SW 1271 (cell line): ENCODE measurements at regions not wholly inside any gene's neighbourhood (a gene's known extent, or its start where the extent isn't known, plus 50 kb on each side); places are given as distances from the start of the nearest gene placed in this dataset.

Source experiments
- DNase-seq, 2 experiments: peaks; one replicate each; lab custom pipeline; 2025; lab: John Stamatoyannopoulos, UW

DNA sequence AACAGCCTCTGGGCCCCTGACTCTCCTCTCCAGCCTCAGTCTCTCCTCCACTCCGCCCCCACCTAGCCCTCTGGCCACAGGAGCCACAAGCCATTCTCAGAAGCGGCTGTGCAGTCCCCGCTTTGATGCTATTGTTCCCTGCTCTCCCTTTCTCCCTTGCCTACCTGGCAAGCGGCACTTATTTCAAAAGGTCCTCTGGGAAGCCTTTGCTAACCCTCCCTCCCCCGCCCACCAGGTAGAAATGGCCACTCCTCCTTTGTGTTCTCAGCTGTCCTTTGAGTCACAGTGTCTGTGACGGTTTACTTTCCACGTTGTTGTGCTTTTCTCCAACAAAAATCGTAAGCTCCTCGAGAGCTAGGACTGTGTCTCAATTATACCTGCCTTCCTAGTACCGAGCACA, 338.4 kb upstream of the PROX1 start:
- no peak for DNase-seq

- no peak for DNase-seq
Observed at GRCh38 chr1:213650603-213651002, 337.2 kb upstream of the PROX1 start.

DNA sequence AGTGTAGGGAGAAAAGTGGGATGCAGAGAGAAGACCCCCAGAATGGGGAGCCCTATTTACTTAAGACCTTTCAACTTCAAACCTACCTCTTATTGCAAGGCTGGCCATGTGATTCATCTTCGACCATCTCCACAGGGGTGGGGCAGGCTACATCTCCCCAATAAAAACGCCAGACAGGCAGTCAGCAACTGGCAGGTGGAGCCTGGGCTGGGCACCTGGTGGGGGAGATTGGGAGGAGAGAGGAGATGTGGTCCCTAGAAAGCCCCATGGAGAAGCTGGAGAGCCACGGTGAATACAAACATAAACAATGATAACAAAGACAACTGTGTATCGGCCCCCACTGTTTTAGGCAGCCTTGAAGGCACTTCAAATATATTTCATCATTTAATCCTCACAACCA, 336.7 kb upstream of the PROX1 start:
- DNase-seq, result no peak

- DNase-seq, result no peak
Observed at GRCh38 chr1:213652109-213652508, 335.7 kb upstream of the PROX1 start.

- no peak for DNase-seq
Observed at GRCh38 chr1:213656039-213656438, 331.7 kb upstream of the PROX1 start.

DNA sequence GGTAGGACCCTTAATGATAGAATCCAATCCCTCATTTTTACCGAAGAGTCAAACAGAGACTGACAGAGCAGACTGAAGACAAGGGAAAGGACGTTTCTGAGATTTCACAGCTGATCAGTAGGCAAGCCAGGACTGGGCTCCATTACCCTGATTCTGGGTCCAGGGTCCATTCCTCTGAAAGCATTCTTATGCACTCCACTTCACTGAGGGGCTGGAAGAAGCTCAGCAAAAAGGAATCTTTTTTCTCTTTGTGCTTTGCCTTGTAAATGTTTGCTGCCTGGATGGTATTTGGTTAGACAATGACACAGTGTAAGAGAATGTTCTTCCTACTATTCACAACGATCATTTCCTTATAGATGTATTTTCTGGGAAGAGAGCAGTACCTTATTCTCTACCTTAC, 331.3 kb upstream of the PROX1 start:
- DNase-seq, result no peak

- DNase-seq, result no peak
Observed at GRCh38 chr1:213657013-213657412, 330.8 kb upstream of the PROX1 start.

DNA sequence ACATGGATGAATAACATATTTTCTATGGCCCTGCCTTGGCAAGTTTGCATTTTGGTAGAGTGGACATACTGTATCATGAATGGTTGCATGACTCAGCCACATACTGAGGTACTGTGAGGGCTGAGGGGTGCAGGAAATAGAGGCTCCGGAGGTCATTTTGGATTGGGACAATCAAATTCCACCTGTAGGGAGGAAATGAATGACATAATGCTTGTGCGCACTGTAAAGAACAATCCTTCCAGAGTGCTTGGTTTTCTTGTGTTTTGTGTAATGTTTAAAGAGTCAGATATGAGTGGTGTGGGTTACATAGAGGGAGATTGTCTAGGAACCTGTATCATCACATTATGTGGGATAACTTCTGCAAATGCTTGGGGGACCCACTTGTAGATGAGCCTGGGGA, 329.9 kb upstream of the PROX1 start:
- DNase-seq, result no peak

DNA sequence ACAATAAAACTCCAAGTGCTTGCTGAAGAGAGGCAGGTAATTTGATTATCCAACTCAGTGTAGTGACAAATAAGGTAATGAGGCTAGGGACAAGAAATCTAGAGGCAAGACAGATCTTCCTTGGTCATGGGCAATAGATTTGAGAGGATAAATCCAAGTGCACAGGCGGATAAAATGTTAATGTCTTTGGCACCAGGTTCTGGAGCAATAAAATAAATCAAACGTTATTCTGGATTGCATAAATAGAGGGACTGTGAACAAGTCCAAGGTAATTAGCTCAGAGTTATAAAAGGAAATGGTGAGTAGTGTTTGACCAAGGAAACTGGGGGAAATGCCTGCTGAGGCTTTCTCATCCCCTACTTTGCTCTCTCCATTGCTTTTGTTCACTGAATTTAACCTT, 329.3 kb upstream of the PROX1 start:
- no peak for DNase-seq

DNA sequence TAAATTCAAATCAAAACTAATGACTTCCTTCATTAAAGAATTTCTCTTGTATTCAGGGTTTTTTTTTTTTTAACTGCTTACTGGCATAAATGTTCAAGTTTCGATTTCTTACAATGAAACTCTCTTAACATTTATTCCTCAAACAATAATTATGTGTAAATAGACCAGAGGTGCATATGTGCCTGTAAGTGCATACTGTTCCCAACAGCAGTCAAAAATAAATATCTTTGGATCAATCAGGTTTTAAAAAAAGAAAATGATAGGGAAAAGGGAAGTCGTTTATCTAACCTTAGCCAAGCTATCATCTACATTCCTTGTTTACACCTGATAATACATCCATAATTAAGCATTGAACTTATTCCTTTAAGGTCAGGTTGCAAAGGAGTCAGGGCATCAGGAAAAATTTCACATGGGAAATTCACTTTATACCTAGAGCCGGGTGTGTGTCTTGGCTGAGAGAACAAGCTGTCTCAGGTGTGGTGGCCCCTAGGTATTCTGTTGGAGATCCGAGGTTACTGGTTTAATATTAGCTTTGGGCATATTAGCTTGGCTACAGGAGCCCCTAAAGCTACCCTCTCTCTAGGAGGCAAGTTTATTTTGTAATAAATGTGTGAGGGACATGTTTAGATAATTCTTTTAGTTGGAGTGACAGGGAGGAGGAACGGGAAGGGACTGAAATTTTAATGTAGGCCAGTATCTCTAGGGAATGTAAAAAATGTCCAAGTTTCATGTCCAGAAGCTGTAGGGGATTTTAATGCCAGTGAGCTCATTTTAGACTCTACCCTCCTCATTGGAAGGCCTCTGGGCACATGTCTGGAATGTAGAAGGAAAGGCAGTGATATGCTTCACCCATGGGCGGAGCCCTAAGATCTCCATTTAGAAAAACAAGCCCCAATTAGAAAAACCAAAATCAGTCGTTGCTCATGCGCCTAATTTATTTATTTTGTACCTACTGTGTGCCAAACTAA, 327.9 kb upstream of the PROX1 start:
- no peak for DNase-seq

GRCh38 chr1:213661302-213661701, 326.5 kb upstream of the PROX1 start:
- DNase-seq, result no peak

DNA sequence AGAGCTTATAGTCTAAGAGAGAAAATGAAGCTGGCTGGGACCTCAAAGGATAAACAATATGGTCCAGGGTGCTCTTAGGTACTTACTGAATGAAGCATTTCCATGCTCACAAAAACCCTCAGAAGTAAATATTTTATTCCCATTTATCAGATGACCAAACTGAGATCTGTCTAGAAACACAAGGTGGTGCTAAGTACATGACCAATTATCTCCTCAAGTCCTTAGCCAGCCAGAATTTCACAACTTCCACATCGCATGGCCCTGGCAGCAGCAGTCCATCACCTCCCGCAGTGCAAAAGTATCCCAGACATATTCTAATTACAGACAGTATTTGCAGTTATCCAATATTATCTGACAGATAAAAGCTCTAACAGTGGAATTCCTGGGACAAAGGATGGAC, 321.7 kb upstream of the PROX1 start:
- DNase-seq, result no peak

- DNase-seq, result no peak
Observed at GRCh38 chr1:213666922-213667321, 320.9 kb upstream of the PROX1 start.

GRCh38 chr1:213669512-213669911, 318.3 kb upstream of the PROX1 start:
- DNase-seq, result no peak

DNA sequence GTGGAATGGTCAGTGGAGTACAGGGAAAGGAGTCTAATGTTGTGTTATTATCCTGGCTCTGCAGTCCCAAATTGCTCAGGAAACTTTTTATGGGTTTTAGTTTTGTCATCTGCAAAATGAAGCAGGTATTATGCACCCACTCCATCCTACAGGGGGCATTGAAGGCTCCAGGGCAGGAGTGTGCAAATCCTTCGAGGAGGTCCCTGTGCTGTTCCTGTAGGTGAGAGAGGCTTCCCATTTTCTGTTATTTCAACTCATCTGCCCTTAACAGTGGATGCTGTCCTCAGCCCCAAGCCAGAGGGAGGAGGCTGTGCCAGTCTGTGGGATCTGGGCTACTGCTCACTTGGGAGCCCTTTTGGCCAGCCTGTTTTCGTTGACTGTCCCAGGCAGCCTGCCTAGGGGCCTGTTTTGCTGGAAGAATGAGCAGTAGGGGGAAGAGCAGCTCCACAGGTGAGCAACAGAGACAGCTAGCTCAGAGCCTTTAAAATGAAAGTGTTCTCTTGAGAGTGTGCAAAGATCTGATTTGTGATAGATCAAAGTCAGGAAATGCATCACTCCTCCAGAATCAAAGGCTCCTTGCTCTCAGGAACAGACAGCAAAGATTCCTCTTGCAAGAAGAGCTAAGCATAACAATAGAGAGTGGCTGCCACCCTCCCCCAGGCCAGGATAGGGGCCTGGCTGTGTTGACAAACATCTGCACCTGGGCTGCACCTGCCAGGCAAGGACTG, 317.6 kb upstream of the PROX1 start:
- no peak for DNase-seq

DNA sequence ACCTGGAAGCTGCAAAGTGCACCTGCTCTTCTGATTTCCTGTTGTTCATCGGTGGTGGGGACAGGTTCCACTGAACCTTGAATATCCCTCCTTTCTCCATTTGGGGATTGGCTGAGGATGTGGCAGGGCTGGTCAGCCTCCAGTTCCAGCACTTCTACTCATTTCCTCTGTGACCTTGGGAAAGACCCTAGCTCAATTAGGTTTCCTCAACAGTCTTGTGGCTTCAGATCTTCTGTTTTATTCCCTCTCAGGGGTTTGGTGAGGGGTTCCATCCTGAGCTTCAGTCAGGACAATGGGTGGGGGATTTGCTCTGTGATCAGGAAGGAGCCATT, 317.1 kb upstream of the PROX1 start:
- DNase-seq, result no peak

DNA sequence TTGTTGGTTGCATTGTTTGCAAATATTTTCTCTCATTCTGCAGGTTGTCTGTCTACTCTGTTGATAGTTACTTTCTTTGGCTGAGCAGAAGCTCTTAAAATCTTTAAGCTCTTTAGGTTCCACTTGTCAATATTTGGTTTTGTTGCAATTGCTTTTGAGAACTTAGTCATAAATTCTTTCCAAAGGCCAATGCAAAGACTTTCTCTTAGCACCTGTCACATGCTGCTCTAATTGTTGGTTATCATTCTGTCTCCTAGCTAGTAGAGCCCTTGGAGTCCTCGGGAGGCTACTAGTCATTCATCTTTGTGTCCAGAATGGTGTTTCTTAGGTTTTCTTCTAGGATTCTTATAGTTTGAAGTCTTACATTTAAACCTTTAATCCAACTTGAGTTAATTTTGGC, 312.7 kb upstream of the PROX1 start:
- no peak for DNase-seq

DNA sequence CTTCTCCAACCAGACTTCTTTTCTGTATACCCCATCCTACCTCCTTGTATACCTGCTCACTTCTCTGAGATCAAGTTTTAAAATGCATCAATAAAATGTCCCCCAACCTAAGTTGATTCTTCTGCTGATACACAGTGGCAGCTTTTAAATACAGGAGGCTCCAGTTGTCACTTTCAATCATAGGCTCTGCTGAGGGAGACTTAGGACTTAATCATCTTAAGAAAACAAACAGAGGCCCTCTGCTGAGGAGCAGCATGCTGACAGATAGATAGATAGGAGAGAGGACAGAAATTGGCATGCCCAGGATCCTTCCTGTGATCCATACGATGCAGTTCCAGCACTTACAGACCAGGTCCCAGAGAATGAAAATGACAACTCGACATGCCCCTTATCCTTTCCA, 311.0 kb upstream of the PROX1 start:
- DNase-seq, result no peak

DNA sequence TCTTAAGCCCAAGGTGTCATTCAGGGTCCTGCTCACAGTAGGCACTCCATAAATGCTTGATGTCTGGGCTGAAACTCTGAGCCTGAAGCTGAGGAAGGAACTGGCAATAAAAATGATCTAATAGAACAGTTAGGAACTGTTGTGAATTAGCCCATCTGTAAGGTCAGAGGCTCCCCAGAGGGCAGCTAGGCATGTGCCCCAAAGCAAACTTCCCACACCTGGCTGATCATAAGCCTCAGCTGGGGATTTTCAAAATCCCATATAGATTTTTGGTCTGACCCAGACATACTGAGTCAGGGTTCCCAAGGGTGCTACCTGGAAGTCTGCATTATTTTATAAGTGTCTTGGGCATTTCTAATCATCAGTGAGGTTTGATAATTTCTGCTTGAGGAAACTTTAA, 309.4 kb upstream of the PROX1 start:
- DNase-seq, result no peak

GRCh38 chr1:213678753-213679152, 309.0 kb upstream of the PROX1 start:
- DNase-seq, result no peak

DNA sequence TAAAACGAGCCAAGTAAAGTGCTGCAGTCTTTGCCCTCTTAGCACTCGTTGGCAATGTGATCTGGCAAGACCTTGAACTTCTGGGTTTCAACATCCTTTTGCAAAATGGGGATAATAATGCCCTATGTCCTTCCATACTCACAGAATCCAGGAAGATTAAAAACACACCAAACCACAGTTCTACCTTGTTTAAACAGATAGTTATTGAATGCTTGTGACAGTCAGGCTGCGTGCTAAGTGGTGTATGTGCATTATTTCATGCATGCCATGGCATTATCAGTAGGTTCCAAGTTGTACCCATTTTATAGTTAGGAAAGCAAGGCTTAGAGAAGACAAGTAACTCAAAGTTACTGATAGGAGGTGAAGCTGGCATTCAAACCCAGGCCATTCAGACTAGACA, 308.6 kb upstream of the PROX1 start:
- no peak for DNase-seq

GRCh38 chr1:213680677-213681325, 307.0 kb upstream of the PROX1 start:
- DNase-seq, result no peak

DNA sequence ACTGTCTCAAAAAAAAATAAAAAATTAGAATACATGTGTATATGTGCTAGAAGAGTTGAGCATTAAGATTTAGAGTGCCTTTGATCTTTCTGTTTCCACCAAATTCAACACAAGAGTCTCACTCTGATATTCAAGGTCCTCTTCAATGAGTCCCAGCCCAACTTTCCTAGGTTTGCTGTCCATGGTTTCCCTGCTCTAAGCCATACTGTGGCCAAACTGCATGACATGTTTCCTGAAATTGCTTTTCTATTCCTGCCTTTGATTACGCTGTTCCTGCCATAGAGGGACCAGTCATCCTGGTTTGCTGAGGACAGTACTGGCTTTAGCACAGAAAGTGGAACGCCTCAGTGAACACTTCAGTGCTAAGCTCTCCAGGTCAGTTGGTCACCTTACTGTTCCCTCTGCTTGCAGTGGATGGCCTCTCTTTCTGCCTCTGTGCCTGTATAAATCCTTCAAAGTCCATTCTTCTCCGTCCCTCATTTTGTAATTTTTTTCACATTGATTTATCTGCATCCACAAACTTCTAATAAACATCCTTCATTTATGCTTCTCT, 305.9 kb upstream of the PROX1 start:
- DNase-seq, result no peak
